ENCODE measurements at regions not wholly inside any gene's neighbourhood (a gene's known extent, or its start where the extent isn't known, plus 50 kb on each side); places are given as distances from the start of the nearest gene placed in this dataset.

DNA sequence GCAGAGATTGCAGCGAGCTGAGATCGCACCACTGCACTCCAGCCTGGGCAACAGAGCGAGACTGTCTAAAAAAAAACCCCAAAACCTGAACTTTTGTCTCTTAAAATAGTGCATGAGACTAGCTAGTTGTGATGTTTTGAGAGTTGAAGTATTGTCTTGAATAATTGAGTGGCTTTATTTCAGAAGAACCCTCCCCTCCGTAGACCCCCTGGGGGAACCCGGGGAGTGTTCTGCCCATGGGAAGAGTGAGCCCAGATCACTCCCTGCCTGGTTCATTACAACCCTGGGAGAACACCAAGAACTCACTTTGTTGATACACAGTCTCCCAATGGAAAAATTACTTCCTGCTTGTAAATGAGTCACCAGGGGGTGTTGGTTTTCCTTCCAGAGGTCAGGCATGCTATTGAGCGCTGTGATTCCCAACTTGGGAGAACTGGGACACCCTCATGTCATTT lies 65.3 kb upstream of the SHISA3 start:
- no peak for DNase-seq

- DNase-seq: peak; percentile 6
These were observed 57.3 kb upstream of the SHISA3 start for GRCh38 chr4:42339935-42340406.

DNA sequence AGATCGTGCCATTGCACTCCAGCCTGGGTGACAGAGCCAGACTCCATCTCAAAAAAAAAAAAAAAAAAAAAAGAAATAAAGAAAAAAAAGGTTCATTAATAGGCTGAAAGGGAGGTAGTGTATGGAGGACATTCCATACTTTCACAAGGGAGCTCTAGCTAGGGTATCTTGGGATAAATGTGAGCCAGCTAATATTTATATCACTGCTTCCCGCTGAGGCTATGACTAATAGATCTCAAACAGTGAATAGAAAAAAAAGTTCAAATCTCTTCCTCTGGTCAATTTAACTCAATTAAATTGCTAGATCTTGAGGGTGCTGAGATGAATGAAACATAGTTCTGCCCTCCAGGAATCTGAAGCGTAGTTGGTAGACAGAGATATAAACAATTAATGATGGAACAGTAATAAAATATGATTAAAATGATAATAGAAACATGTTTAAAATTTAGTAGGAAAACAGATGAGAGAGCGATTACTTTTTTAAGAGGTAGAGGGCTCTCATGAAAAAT lies 55.7 kb upstream of the SHISA3 start:
- DNase-seq: no peak

- no peak for DNase-seq
These were observed 54.8 kb upstream of the SHISA3 start for GRCh38 chr4:42342459-42342858.

- no peak for DNase-seq
These were observed 53.0 kb upstream of the SHISA3 start for GRCh38 chr4:42344309-42344708.

GRCh38 chr4:42344749-42345148 lies 52.5 kb upstream of the SHISA3 start:
- no peak for DNase-seq

GRCh38 chr4:42345962-42346544 lies 51.2 kb upstream of the SHISA3 start:
- DNase-seq: no peak

- DNase-seq: no peak
These were observed 50.2 kb upstream of the SHISA3 start for GRCh38 chr4:42347076-42347475.

All from retina (tissue), 1 donor.